Hepatocyte (in vitro differentiated cells): ENCODE measurements at regions not wholly inside any gene's neighbourhood (a gene's known extent, or its start where the extent isn't known, plus 50 kb on each side); places are given as distances from the start of the nearest gene placed in this dataset.

ENCODE experiments used
- EZH2 ChIP-seq: fragments of 200-600 bp; sonication (generic); IDR thresholded peaks from 2 replicates; pipeline ENCODE4 v1.6.1; 2016; ENCODE audit warnings: antibody characterized with exemption, mild to moderate bottlenecking, borderline replicate concordance
- EZH2phosphoT487 ChIP-seq: fragments of 200-600 bp; sonication (generic); IDR thresholded peaks from one replicate; pipeline ENCODE4 v1.6.1; 2018; ENCODE audit warnings: antibody characterized with exemption, mild to moderate bottlenecking, low read depth, moderate library complexity; ENCODE audit not compliant: unreplicated experiment, severe bottlenecking
- TF ChIP-seq, protein P1 (sequence below): fragments of 200-600 bp; sonication (generic); IDR thresholded peaks from 2 replicates; pipeline ENCODE4 v1.5.1; 2016; ENCODE audit warnings: antibody characterized with exemption, mild to moderate bottlenecking; ENCODE audit not compliant: poor library complexity

DNA sequence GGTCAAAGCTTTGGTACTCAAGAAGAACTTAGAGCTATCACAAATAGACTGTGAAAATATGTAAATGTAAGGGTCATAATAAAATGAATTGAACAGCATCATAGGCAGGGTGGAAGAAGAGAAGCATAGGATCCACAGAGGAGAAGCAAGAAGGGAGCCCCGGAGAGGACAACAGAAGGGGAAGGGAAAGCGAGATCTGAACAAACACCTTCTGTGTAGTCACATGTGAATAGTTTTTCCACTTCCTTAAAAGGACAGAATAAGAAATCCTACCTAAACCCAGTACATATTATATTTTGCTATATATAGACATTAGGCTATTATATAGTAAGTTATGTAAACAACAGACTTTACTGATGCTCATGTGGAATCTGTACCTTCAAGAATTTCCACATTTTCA lies 160.2 kb downstream of the DKK1 start:
- no peak for TF ChIP-seq EZH2phosphoT487
- TF ChIP-seq, protein P1, sequence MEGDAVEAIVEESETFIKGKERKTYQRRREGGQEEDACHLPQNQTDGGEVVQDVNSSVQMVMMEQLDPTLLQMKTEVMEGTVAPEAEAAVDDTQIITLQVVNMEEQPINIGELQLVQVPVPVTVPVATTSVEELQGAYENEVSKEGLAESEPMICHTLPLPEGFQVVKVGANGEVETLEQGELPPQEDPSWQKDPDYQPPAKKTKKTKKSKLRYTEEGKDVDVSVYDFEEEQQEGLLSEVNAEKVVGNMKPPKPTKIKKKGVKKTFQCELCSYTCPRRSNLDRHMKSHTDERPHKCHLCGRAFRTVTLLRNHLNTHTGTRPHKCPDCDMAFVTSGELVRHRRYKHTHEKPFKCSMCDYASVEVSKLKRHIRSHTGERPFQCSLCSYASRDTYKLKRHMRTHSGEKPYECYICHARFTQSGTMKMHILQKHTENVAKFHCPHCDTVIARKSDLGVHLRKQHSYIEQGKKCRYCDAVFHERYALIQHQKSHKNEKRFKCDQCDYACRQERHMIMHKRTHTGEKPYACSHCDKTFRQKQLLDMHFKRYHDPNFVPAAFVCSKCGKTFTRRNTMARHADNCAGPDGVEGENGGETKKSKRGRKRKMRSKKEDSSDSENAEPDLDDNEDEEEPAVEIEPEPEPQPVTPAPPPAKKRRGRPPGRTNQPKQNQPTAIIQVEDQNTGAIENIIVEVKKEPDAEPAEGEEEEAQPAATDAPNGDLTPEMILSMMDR: no peak
- no peak for TF ChIP-seq EZH2
